ENCODE measurements at regions not wholly inside any gene's neighbourhood (a gene's known extent, or its start where the extent isn't known, plus 50 kb on each side); places are given as distances from the start of the nearest gene placed in this dataset.

GRCh38 chr7:115462301-115463015 is 540.6 kb downstream of the MDFIC start:
- no peak overlapping the region for H3K4me2 ChIP-seq (ENCODE audit: insufficient read depth in 1 of 2, low read depth in 2 of 2, low read length in 2 of 2)
- no peak for FAIRE-seq
- H4K5ac ChIP-seq (ENCODE audit: insufficient read length, low read depth, low read length) = no peak overlapping the region
- POLR2A ChIA-PET (ENCODE audit: partially characterized antibody) = no interaction called here
- H3K18ac ChIP-seq (ENCODE audit: extremely low read depth, low read length) = no peak overlapping the region
- H2BK20ac ChIP-seq (ENCODE audit: low read length) = no peak overlapping the region
- no peak overlapping the region for H3K9ac ChIP-seq (replicated peaks in 1 of 4; ENCODE audit: extremely low read depth in 1 of 4, low read depth in 3 of 4, low read length in 3 of 4)
- H3K4me1 ChIP-seq (replicated peaks in 1 of 4; ENCODE audit: control insufficient read depth in 3 of 4, insufficient read depth in 4 of 4, low read length in 3 of 4) = no peaks in the 10 kb centered on the region
- H2BK120ac ChIP-seq (replicated peaks; ENCODE audit: low read depth, low read length) = no peak overlapping the region
- no peaks in the 10 kb centered on the region for H4K20me1 ChIP-seq (replicated peaks in 1 of 2; ENCODE audit: control insufficient read depth in 1 of 2, insufficient read depth in 2 of 2, low read length in 2 of 2)
- 94 to 100% methylated on average over 1 to 3 of the region's 3 CpGs for WGBS, 2 experiments (ENCODE audit: extremely low coverage in 1 of 2, insufficient coverage in 1 of 2, insufficient read length in 1 of 2, insufficient replicate concordance in 2 of 2, low coverage in 1 of 2, low lambda C conversion rate in 2 of 2, missing lambda C conversion rate in 1 of 2)
- no peaks in the 10 kb centered on the region for H3K79me2 ChIP-seq (ENCODE audit: control insufficient read depth in 1 of 2, insufficient read depth in 2 of 2, low read length in 2 of 2)
- H3K79me1 ChIP-seq (ENCODE audit: low read depth, low read length) = no peaks in the 10 kb centered on the region
- H2BK12ac ChIP-seq (ENCODE audit: low read depth, low read length) = no peak overlapping the region
- H3K23me2 ChIP-seq (ENCODE audit: low read depth, low read length) = no peaks in the 10 kb centered on the region
- H3K4ac ChIP-seq (replicated peaks; ENCODE audit: insufficient read length, low read depth, low read length) = no peak overlapping the region
- H2BK15ac ChIP-seq (ENCODE audit: low read length) = no peak overlapping the region
- H3K14ac ChIP-seq (ENCODE audit: insufficient read length) = no peak overlapping the region
- no peaks in the 10 kb centered on the region for H3K9me3 ChIP-seq (ENCODE audit: insufficient read depth in 2 of 2, low read depth in 1 of 2, low read length in 1 of 2)
- H3K27ac ChIP-seq (ENCODE audit: low read depth, low read length) = no peak overlapping the region
- no peak overlapping the region for H2AFZ ChIP-seq (ENCODE audit: low read length)
- CTCF ChIA-PET (ENCODE audit: partially characterized antibody) = interaction anchor here (1.7 kb wide), 1 partner anchor 12 kb away, joined by 8 read pairs; no protein-coding TSS in a partner anchor
- H3K36me3 ChIP-seq (ENCODE audit: control insufficient read depth in 2 of 4, insufficient read depth in 4 of 4, low read length in 3 of 4) = no peaks in the 10 kb centered on the region
- TF ChIP-seq BCL11A (IDR thresholded peaks at IDR 0.05; ENCODE audit: low read depth in 2 of 2, low read length in 2 of 2) (no peak), HDAC2 (IDR thresholded peaks at IDR 0.05; ENCODE audit: borderline replicate concordance in 1 of 2, low read depth in 2 of 2, low read length in 2 of 2) (no peak), JUND (IDR thresholded peaks at IDR 0.05; ENCODE audit: low read length) (no peak), CTBP2 (IDR thresholded peaks at IDR 0.05; ENCODE audit: borderline replicate concordance, insufficient read depth, insufficient read length, low read length) (no peak), ATF2 (IDR thresholded peaks at IDR 0.05; ENCODE audit: low read length) (no peak), RFX5 (IDR thresholded peaks at IDR 0.05; ENCODE audit: borderline replicate concordance, low read depth, low read length) (no peak), TCF12 (IDR thresholded peaks at IDR 0.05; ENCODE audit: low read depth, low read length) (no peak), SIX5 (IDR thresholded peaks at IDR 0.05; ENCODE audit: low read depth, low read length) (no peak), SP1 (IDR thresholded peaks at IDR 0.05; ENCODE audit: low read depth, low read length) (no peak), RBBP5 (IDR thresholded peaks at IDR 0.05; ENCODE audit: borderline replicate concordance, low read depth, low read length) (no peak)
- H4K8ac ChIP-seq (ENCODE audit: extremely low read depth, insufficient read depth, low read length) = no peak overlapping the region
- no peak overlapping the region for H3K23ac ChIP-seq (ENCODE audit: insufficient read length)
- no peak overlapping the region for H3K56ac ChIP-seq (replicated peaks; ENCODE audit: insufficient read length, low read depth, low read length)
- no peak overlapping the region for H3K4me3 ChIP-seq (ENCODE audit: extremely low read depth in 1 of 4, insufficient read depth in 2 of 4, low read depth in 3 of 4, low read length in 4 of 4)
- no peak overlapping the region for H2BK5ac ChIP-seq (ENCODE audit: low read depth, low read length)
- no peak overlapping the region for H4K91ac ChIP-seq (replicated peaks; ENCODE audit: insufficient read length, low read length)
- H3K27me3 ChIP-seq (replicated peaks in 1 of 4; ENCODE audit: control insufficient read depth in 3 of 4, extremely low read depth in 1 of 4, insufficient read depth in 3 of 4, low read length in 3 of 4) = no peaks in the 10 kb centered on the region
- no peak overlapping the region for H2AK5ac ChIP-seq (ENCODE audit: low read depth, low read length)
- no peak for DNase-seq (ENCODE audit: low read depth in 1 of 2, low spot score in 2 of 2)
